Activated CD8-positive, alpha-beta T cell treated with anti-CD3 and anti-CD28 coated beads, Interleukin-2, amount 10 ng/mL, durations not matched to agents 7 days and 5 days (primary cell): ENCODE measurements at regions not wholly inside any gene's neighbourhood (a gene's known extent, or its start where the extent isn't known, plus 50 kb on each side); places are given as distances from the start of the nearest gene placed in this dataset.

Experiments used
- ATAC-seq: fragments of 150-1000 bp; cut with Tn5 transposase; one replicate; pipeline ENCODE4 v1.10.0; 2021; ENCODE audit warnings: moderate library complexity
- CTCF ChIA-PET: fragments of 350-600 bp; sonication (Branson Sonifier 250); formaldehyde crosslinking; loops from one replicate; lab custom pipeline; 2021; ENCODE audit warnings: antibody characterized with exemption; lab: Charles Lee
- POLR2A ChIA-PET: fragments of 350-600 bp; sonication (Branson Sonifier 250); formaldehyde crosslinking; loops from one replicate; lab custom pipeline; 2021; ENCODE audit warnings: antibody characterized with exemption; lab: Charles Lee
- DNase-seq: peaks from one replicate; pipeline ENCODE4 v3.0.0-alpha.2; 2020
- H3K27ac Mint-ChIP-seq: one replicate; pipeline ENCODE4 v1.8.0; 2021; ENCODE audit warnings: mild to moderate bottlenecking, mixed read lengths
- H3K27me3 Mint-ChIP-seq: one replicate; pipeline ENCODE4 v1.8.0; 2021; ENCODE audit warnings: low read depth, mixed read lengths
- H3K36me3 Mint-ChIP-seq: one replicate; pipeline ENCODE4 v1.8.0; 2021; ENCODE audit warnings: low read depth, mixed read lengths
- H3K4me1 Mint-ChIP-seq: one replicate; pipeline ENCODE4 v1.8.0; 2021; ENCODE audit warnings: low read depth, mixed read lengths
- H3K4me3 Mint-ChIP-seq: one replicate; pipeline ENCODE4 v1.8.0; 2021; ENCODE audit warnings: mild to moderate bottlenecking, mixed read lengths
- H3K9me3 Mint-ChIP-seq: one replicate; pipeline ENCODE4 v1.8.0; 2022; ENCODE audit warnings: mixed read lengths; ENCODE audit not compliant: insufficient read depth

DNA sequence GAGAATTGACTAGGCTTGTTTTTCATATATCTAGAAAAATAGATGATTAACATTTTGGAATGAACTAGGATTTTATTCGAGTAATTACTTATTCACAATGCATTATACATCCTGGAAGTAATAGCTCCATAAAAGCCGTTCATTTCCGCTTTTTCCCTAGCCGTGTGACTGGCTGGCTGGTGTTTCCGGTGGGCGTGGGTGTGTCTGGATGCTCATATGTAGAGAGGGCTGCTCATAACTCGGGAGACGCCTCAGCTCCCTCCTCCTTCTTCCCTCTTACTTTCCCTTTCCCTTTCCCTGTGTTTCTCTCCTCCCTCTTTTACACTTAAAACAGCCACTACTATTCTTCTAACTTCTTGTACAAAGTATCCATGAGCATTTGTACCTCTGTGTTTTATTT lies 187.7 kb upstream of the VSTM2A start:
- POLR2A ChIA-PET = no interaction called here
- no peak for DNase-seq
- no peaks in the 10 kb centered on the region for H3K27me3 Mint-ChIP-seq

DNA sequence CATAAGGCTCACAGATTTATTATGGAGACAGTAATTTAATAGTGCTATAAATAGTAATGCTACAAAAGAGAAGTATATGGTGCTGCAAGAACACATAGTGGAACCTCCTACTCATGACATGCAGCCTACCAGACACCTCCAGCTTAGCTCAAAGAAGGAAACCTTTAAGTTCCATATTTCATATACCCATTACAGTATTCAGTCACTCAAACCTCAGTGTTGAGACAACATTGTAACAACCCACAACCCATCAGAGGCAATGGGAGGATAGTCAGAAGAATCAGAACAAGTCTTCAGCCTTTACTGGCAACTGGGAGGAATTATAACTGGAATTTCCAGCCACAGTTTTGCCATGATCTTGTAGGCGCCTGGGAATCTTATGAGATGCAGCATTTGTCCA lies 186.3 kb upstream of the VSTM2A start:
- ATAC-seq (no peak), DNase-seq (no peak)
- CTCF ChIA-PET = no interaction called here
- H3K9me3 Mint-ChIP-seq = peaks cover 27% of the 10 kb centered on the region
- H3K4me1 Mint-ChIP-seq = no peaks in the 10 kb centered on the region
- no peak overlapping the region for H3K27ac Mint-ChIP-seq
- no peak overlapping the region for H3K4me3 Mint-ChIP-seq
- no peaks in the 10 kb centered on the region for H3K36me3 Mint-ChIP-seq
- POLR2A ChIA-PET = no interaction called here
- no peaks in the 10 kb centered on the region for H3K27me3 Mint-ChIP-seq

More for the DNA sequence above, 187.7 kb upstream of the VSTM2A start:
- H3K9me3 Mint-ChIP-seq = peaks cover 27% of the 10 kb centered on the region
- ATAC-seq = no peak
- CTCF ChIA-PET = no interaction called here
- H3K4me1 Mint-ChIP-seq = no peaks in the 10 kb centered on the region
- no peaks in the 10 kb centered on the region for H3K36me3 Mint-ChIP-seq
- no peak overlapping the region for H3K27ac Mint-ChIP-seq
- H3K4me3 Mint-ChIP-seq = no peak overlapping the region

- no peaks in the 10 kb centered on the region for H3K27me3 Mint-ChIP-seq
- ATAC-seq (no peak), DNase-seq (no peak)
- H3K36me3 Mint-ChIP-seq = no peaks in the 10 kb centered on the region
- POLR2A ChIA-PET = no interaction called here
- H3K9me3 Mint-ChIP-seq = peaks cover 25% of the 10 kb centered on the region
- H3K4me3 Mint-ChIP-seq = no peak overlapping the region
- H3K4me1 Mint-ChIP-seq = no peaks in the 10 kb centered on the region
- CTCF ChIA-PET = no interaction called here
- no peak overlapping the region for H3K27ac Mint-ChIP-seq
Measured at GRCh38 chr7:54360075-54360840, 181.9 kb upstream of the VSTM2A start.

- Mint-ChIP-seq H3K4me3 (no peak overlapping the region), H3K4me1 (no peaks in the 10 kb centered on the region), H3K27ac (no peak overlapping the region), H3K36me3 (no peaks in the 10 kb centered on the region), H3K9me3 (peaks cover 17% of the 10 kb centered on the region), H3K27me3 (no peaks in the 10 kb centered on the region)
- no peak for DNase-seq
- no peak for ATAC-seq
- ChIA-PET POLR2A (no interaction called here), CTCF (no interaction called here)
Measured at GRCh38 chr7:54390565-54390964, 151.6 kb upstream of the VSTM2A start.

GRCh38 chr7:54392935-54393334 lies 149.2 kb upstream of the VSTM2A start:
- Mint-ChIP-seq H3K36me3 (no peaks in the 10 kb centered on the region), H3K4me3 (no peak overlapping the region), H3K4me1 (no peaks in the 10 kb centered on the region), H3K9me3 (peaks cover 12% of the 10 kb centered on the region), H3K27me3 (no peaks in the 10 kb centered on the region), H3K27ac (no peak overlapping the region)
- ChIA-PET CTCF (no interaction called here), POLR2A (no interaction called here)
- DNase-seq (no peak), ATAC-seq (no peak)

DNA sequence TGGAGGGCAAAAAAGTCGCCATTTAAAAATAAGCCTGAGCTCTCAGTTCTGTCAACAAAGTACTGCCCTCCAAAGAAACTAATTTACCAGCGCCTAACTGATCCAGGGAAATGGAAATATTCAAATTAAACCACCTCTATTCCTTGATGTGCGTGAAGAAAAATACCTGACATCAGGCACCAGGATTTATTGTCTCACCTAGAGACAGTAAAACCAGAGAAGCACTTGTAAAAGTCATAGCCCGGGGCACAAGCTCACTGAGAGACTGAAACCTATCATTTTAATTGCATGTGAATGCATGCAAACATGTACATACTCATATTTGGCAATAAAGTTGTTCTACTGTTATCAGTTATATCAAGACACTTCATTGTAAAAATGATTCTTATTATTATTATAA lies 147.3 kb upstream of the VSTM2A start:
- Mint-ChIP-seq H3K9me3 (peaks cover 7% of the 10 kb centered on the region), H3K36me3 (no peaks in the 10 kb centered on the region), H3K27ac (no peak overlapping the region), H3K4me3 (no peak overlapping the region), H3K4me1 (no peaks in the 10 kb centered on the region), H3K27me3 (no peaks in the 10 kb centered on the region)
- ChIA-PET POLR2A (no interaction called here), CTCF (no interaction called here)
- DNase-seq (no peak), ATAC-seq (peak; percentile 27)

- DNase-seq = peak; percentile 23
- ChIA-PET POLR2A (no interaction called here), CTCF (no interaction called here)
- ATAC-seq = peak; percentile 55
- Mint-ChIP-seq H3K4me3 (no peak overlapping the region), H3K9me3 (peaks cover 5% of the 10 kb centered on the region), H3K27me3 (no peaks in the 10 kb centered on the region), H3K27ac (no peak overlapping the region), H3K4me1 (no peaks in the 10 kb centered on the region), H3K36me3 (no peaks in the 10 kb centered on the region)
Measured at GRCh38 chr7:54397836-54398612, 144.2 kb upstream of the VSTM2A start.

DNA sequence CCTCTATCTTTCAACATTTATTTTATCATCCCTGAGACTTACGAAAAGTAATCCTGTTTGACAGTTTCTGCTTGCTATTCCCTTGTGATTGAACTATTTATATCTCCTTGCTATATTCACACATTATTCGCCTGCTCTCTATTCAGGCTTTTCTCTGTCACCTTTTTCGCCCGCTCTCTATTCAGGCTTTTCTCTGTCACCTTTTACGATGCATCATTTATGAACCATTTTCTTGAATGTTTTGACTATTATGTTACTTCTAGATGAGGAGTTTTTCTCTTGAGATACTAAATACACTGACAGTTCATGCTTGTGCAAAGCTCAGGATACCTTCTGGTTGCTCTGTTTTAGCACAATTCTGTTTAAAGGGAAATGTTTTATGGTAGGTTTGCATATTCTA lies 143.3 kb upstream of the VSTM2A start:
- ChIA-PET POLR2A (no interaction called here), CTCF (no interaction called here)
- H3K36me3 Mint-ChIP-seq = no peaks in the 10 kb centered on the region
- H3K4me1 Mint-ChIP-seq = no peaks in the 10 kb centered on the region
- peaks cover 3% of the 10 kb centered on the region for H3K9me3 Mint-ChIP-seq
- ATAC-seq (no peak), DNase-seq (no peak)
- H3K27ac Mint-ChIP-seq = no peak overlapping the region
- H3K27me3 Mint-ChIP-seq = no peaks in the 10 kb centered on the region
- H3K4me3 Mint-ChIP-seq = no peak overlapping the region

DNA sequence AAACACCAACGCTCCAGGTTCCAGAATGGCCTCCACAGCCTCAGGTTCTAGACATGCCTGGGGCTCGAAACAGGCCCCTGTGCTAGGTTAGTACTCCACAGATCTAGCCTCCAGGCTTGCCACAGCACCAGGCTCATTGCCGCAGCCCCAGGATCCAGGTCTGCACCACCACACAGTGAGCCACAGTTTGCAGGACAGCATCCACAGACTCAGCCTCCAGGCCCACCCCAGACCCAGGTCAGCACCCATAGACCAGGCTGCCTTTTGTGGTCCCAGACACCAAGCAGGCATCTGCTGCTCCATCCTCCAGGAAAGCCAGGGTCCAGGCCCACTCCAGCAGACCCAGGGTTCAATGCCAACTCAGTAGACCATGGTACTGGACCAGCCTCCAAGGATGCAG lies 132.3 kb upstream of the VSTM2A start:
- H3K9me3 Mint-ChIP-seq = peaks cover 18% of the 10 kb centered on the region
- H3K36me3 Mint-ChIP-seq = no peaks in the 10 kb centered on the region
- DNase-seq (no peak), ATAC-seq (no peak)
- no peak overlapping the region for H3K4me3 Mint-ChIP-seq
- no peak overlapping the region for H3K27ac Mint-ChIP-seq
- POLR2A ChIA-PET = no interaction called here
- CTCF ChIA-PET = no interaction called here
- no peaks in the 10 kb centered on the region for H3K27me3 Mint-ChIP-seq
- H3K4me1 Mint-ChIP-seq = no peaks in the 10 kb centered on the region

DNA sequence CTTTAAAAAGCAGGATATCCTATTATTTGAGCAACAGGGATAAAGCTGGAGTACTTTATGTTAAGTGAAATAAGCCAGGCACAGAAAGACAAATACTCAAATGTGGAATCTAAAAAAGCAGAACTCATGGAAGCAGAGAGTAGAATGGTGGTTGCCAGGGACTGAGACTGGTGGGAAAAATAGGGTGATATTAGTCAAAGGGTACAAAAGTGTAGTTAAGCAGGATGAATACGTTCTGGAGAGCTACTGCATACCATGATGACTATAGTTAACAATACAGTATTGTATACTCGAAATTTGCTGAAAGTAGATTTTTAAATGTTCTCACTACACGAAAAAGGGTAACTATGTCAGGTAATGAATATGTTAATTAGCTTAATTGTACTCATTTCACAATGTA lies 125.5 kb upstream of the VSTM2A start:
- DNase-seq (no peak), ATAC-seq (no peak)
- Mint-ChIP-seq H3K36me3 (no peaks in the 10 kb centered on the region), H3K9me3 (peaks cover 13% of the 10 kb centered on the region), H3K27ac (no peak overlapping the region), H3K4me1 (no peaks in the 10 kb centered on the region), H3K4me3 (no peak overlapping the region), H3K27me3 (no peaks in the 10 kb centered on the region)
- ChIA-PET CTCF (no interaction called here), POLR2A (no interaction called here)

DNA sequence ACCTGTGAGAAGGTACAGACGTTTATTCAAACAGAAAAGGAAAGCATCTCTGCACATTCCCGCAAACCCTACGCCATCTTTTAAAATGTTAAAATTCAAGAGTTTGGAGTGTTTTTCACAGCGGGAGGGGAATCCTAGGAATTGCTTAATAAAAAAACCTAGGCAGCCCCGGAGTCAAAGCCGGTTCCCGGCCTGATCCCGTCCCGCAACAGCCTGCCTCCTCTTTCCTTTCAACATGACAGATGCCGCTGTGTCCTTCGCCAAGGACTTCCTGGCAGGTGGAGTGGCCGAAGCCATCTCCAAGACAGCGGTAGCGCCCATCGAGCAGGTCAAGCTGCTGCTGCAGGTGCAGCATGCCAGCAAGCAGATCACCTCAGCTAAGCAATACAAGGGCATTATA lies 123.0 kb upstream of the VSTM2A start:
- Mint-ChIP-seq H3K9me3 (peaks cover 10% of the 10 kb centered on the region), H3K27me3 (no peaks in the 10 kb centered on the region), H3K36me3 (no peaks in the 10 kb centered on the region), H3K4me1 (no peaks in the 10 kb centered on the region), H3K27ac (no peak overlapping the region), H3K4me3 (no peak overlapping the region)
- CTCF ChIA-PET = no interaction called here
- DNase-seq (no peak), ATAC-seq (no peak)
- POLR2A ChIA-PET = no interaction called here

DNA sequence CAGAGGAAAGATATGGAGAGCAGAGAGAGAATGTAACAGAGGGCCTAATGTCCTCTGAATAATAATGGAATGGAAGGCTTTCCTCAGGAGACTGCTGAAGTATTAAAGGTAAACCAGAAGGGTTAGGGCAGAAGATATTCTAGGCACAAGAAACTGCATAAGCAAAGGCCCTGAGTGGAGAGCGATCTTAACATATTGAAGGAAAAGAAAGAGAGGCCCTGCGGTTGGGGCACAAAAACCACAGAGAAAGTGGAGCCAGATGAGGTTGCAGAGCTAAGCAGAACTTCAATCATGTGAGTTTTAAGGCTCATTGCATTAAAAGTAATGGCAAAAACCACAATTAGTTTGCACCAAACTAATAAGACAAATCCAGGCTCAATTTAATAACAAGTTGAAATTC lies 115.8 kb upstream of the VSTM2A start:
- Mint-ChIP-seq H3K27me3 (no peaks in the 10 kb centered on the region), H3K4me3 (no peak overlapping the region), H3K9me3 (peaks cover 18% of the 10 kb centered on the region), H3K4me1 (no peaks in the 10 kb centered on the region), H3K36me3 (no peaks in the 10 kb centered on the region), H3K27ac (no peak overlapping the region)
- DNase-seq = no peak
- no peak for ATAC-seq
- ChIA-PET POLR2A (no interaction called here), CTCF (no interaction called here)
